ENCODE measurements at regions not wholly inside any gene's neighbourhood (a gene's known extent, or its start where the extent isn't known, plus 50 kb on each side); places are given as distances from the start of the nearest gene placed in this dataset.
"Not testable (repeated sequence)": the region's sequence is repeated elsewhere in the genome, so short reads cannot be mapped to it uniquely, and the experiment has no call there.

DNA sequence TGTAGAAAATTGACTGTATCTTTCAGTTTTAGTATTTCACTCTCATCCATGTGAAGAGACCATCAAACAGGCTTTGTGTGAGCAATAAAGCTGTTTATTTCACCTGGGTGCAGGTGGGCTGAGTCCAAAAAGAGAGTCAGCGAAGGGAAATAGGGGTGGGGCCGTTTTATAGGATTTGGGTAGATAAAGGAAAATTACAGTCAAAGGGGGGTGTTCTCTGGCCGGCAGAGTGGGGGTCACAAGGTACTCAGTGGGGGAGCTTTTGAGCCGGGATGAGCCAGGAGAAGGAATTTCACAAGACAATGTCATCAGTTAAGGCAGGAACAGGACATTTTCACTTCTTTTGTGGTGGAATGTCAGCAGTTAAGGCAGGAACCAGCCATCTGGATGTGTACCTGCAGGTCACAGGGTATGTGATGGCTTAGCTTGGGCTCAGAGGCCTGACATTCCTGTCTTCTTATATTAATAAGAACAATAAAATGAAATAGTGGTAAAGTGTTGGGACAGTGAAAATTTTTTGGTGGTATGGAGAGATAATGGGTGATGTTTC, 482.1 kb upstream of the ADGRL4 start:
- not testable (repeated sequence) for TF ChIP-seq POLR2AphosphoS5 (IDR thresholded peaks at IDR 0.05; ENCODE audit: borderline replicate concordance, low read depth, low read length); EZH2 (IDR thresholded peaks at IDR 0.05); FOXP2 (optimal IDR thresholded peaks at IDR 0.05; ENCODE audit: control extremely low read depth, extremely low read length, insufficient read depth)

Data from SK-N-MC (cell line).